ENCODE measurements at regions not wholly inside any gene's neighbourhood (a gene's known extent, or its start where the extent isn't known, plus 50 kb on each side); places are given as distances from the start of the nearest gene placed in this dataset.

DNA sequence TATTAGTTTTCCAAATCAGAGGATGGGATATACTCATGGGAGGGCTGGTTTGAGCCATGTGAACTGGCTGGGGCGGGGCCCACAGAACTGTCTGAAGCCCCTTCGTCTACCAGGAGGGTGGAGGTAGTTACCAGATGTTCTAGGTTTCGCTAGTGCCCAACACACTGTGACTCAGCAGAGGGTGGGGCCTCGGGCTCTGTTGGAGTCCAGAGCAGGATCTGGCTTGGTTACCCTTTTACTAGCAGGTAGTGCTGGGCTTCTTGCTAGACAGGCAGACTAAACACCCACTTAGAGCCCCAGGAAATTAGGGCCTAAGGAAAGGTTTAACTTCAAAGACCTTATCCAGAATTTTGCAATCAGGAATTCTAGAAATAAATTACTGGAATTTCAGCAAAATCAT, 56.2 kb upstream of the CHRDL1 start:
- DNase-seq, result no peak

DNA sequence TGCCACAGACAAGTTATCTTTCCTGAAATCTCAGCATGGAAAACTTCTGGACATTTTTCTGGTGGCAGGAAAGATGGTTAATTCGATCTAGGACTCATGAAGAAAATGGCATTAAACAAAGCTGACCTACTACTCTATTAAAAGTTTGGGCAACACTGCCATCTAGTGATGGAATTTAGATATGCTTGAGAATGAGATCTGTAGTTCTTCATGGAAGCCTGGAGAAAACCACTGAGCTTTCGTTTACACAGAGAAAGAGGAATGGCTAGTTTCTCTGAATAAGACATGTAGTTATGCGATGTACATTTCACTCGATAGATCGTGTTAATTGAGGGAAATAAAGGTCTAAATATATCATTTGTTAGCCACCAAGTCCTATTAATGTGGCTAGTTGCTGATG, 51.7 kb upstream of the CHRDL1 start:
- DNase-seq, result peak in 1 of 2 donors; percentile 58

DNA sequence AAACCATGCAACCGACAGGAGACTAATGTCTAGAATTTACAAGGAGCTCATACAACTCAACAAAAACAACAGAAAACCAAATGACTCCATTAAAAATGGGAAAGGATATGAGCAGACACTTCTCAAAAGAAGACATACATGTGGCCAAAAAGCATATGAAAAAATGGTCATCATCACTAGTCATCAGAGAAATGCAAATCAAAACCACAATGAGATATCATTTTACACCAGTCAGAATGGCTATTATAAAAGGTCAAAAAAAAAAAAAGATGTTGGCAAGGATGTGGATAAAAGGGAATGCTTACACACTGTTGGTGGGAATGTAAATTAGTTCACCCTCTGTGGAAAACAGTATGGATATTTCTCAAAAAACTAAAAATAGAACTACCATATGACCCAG, 50.5 kb upstream of the CHRDL1 start:
- no peak for DNase-seq
